Germinal center (tissue), 1 donor: ENCODE measurements at regions not wholly inside any gene's neighbourhood (a gene's known extent, or its start where the extent isn't known, plus 50 kb on each side); places are given as distances from the start of the nearest gene placed in this dataset.
"Not testable (repeated sequence)": the region's sequence is repeated elsewhere in the genome, so short reads cannot be mapped to it uniquely, and the experiment has no call there.

Source experiments
- DNase-seq: peaks from one replicate; pipeline ENCODE4 v3.0.0; 2012; ENCODE audit warnings: mixed read lengths, low spot score

DNA sequence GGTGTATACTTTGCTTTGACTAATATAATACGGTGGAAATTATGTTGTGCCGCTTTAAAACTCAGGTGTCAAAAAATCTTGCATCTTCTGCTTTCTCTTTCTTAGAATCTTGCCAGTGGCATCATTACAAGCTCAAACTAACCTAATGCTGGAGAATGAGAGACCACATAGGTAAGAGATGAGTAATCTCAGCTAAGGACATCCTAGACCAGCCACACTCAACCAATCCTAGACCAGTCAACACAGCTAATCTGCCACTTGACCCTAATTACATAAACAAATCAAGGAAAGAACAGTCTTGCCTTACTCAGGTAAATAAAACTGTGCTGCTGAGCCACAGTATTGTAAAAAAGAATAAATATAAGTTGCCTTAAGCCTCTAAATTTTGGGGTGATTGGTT is 1323.9 kb upstream of the SPRY2 start:
- DNase-seq: no peak

DNA sequence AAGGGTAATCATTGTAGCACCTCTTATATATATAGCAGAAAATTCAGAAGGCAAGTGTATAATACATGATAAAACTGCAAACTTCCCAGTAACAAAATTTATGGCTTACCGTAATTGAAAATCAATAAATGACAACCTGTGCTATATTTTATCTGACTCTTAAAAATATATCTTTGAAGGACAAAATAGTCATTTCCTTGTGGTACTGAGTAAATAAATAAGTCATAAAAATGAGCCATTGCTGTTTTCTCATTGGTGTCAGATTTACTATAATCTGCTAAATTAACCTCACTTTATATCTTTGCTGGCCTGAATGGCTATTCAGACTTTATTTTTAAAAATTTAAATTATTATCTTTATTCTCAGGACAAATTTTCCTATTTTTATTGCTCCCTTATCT is 1319.1 kb upstream of the SPRY2 start:
- DNase-seq: no peak

DNA sequence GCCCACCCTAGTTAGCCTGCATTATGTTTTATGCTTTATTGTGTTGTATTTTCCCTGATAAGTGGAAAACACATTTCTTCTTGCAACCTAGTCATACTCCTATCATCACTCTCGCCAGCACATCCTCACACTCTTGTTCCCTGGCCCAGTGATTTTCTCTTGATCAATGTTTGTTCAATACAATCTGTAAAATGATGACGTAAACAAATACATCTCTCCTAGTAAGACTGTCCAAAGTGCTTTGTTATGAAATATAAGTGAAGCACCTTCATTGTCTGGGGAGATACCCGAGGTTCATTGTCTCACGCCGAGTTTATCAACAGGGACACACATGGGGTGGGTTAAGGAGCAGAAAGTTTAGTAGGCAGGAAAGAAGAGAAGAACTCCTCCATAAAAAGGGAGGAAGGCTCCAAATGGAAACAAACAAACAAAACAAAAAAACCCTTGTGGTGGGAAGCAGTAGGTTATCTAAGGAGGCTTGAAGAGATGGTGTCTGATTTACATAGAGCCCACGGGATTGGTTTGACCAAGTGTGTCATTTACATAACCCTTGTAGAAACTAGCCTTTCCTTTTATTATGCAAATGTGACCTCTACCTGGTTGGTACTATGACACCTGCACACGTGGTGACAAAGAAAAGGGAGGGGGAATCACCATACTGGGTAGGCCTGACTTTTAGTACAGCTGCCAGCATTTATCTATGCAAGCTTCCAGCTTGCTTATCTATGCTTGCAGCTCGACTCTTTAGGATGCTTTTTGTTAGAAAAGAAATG is 1317.9 kb upstream of the SPRY2 start:
- DNase-seq: no peak

DNA sequence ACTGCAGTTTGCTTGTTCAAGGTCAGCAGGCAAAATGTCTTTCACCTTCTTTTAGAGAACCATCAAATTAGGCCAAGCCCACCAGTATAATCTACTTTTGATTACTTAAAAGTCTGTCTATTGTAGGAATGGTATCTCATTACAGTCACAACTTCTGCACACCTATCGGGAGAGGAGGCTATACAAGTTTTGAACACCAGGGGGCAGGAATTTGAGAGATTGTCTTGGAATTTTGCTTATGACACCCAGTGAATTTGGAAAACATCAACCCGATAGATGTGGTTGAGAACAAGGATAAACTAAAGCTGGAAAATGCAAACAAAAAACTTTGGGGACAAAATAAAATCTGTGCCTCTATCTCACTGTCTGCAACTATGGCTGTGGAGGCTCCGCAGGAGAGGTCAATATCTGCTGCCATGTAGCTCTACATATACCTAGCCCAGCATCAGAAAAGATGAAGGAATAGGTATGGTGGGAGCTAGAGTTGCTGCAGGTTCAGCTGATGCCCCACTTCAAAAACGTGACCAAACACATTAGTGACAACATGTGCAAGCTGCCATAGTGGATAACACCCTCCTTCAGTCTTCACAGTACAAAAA is 1299.2 kb upstream of the SPRY2 start:
- no peak for DNase-seq

DNA sequence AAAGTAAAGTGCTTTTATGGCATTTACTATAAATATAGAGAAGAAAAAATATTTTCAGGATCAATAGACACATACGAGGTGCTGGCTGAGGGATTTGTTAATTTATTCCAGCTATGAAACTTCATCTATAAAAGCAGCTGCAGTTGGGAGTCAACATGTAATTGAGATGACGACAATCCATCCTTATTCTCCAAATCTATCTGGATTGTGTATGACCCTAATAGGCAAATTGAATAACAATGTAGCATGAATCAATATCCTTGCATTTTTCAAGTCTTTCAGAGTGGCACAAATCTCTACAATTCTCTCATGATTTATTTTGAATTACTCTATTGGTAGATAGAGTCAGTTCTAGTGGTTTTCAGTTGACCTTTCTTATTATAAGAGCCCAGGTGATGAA is 1296.5 kb upstream of the SPRY2 start:
- no peak for DNase-seq

DNA sequence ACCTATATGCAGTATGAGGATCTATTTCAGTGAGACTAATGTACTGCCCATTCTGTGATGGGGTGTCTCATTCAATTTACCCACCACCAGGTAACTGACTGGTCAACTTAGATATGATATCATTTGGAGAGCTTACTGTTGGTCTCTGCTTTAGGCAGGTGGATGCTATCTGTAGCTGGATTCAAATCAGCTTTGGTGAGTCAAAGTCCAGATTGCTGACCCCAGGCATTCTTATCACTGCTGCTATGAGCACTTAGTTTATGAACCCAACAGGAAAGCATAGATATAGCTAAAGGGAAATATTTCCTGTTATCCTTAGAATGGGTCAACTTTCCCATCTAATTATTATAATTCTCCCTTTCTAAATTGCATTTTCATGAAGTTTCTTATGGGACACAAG is 1295.2 kb upstream of the SPRY2 start:
- no peak for DNase-seq

DNA sequence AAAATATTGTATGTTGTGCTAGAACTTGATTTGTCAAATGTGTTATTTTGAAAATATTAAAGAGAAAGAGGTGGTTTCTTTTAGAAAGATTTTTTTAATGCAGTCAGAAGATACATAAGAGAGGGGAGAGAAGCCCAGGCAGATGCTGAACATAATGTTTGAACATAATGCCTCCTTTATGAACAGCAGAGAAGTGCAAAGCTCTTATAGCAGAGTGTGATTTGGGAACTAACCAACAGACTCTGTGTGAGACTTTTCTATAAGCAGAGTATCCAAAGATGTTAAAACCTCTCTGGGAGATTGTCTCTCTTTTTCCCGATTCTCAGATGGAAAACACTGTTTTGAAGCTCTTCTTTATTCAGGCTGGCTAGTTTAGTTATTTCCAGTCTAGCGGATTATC is 1274.1 kb upstream of the SPRY2 start:
- DNase-seq: no peak

DNA sequence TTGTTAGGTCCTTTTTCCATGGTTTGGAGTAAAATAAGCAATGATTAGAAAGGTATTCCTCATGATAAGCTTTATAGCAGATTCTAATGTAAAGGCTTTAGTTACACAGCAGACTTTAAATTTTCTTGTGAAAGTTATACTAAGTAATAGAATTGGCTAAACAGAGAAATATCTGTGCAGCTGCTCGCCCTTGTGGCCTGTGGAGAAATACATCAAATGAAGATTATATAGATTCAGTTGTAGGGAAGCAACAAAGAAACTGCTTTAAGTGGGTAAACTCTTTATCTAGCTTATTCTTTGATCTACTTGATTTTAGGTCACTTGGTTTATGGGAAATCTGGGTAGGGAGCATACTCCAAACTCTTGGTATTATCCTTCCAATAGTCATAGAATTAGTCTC is 1269.7 kb upstream of the SPRY2 start:
- no peak for DNase-seq

DNA sequence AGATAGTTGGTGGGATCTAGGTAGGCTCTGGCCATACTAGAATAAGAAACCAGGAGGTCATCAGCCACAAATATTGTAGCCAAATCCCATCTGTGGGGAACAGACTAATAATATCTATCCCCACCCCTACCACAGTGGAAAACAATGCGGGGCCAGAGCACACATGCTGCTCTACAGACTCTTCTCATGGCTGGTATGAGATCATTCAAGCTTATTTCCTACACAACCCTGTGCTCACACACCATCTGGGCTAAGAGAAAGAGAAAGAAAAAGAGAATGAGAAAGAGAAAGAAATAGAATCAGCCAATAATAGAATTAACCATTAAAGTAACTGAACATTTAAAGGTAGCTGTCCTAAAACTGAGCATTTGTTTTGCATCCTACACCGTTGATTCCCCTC is 1268.4 kb upstream of the SPRY2 start:
- DNase-seq: no peak

DNA sequence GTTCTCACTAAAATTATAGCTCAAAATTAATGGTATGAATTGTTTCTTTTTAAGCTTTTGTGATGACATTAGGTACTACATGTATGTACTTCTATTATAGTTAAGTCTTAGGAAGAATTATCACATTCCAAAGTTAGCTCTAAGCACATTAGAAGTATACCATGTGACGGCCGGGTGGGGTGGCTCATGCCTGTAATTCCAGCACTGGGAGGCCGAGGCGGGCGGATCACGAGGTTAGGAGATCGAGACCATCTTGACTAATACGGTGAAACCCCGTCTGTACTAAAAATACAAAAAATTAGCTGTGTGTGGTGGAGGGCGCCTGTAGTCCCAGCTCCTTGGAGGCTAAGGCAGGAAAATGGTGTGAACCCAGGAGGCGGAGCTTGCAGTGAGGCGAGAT is 1265.1 kb upstream of the SPRY2 start:
- DNase-seq: no peak

DNA sequence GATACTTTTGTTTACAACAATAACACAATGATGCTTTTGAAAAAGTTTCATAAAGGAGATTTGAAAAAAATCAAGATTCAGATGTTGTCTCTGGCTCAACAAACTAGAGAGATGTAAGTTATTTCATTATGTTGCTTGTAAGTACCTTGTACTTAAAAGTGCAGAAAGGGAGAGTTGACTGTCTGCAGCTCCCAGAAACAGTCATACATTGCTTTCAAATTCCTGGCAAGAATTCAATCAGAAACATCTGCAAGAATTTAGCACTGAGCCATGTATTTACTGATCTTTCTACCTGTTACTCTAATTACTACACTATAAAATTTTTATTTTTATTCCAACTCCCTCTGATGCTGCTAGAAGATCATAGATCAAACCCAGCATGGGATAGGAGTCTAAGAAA is 1261.3 kb upstream of the SPRY2 start:
- no peak for DNase-seq

DNA sequence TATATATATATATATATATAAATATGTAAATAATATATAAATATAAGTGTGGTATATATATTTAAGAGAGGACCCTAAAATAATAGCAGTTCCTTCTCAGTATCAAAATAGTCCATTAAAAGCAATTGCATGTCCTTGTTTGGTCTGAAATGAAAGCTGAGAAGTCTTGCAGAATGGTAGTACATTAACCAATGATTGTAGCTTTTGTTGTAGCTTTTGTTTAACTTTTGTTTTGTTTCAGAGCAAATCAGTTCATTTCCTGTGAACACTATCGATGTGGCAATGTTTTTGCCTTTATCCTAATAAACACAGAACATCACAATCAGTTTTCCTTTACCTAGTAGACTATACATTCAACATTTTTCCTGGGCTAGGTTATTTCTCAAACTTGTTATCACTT is 1256.2 kb upstream of the SPRY2 start:
- no peak for DNase-seq

DNA sequence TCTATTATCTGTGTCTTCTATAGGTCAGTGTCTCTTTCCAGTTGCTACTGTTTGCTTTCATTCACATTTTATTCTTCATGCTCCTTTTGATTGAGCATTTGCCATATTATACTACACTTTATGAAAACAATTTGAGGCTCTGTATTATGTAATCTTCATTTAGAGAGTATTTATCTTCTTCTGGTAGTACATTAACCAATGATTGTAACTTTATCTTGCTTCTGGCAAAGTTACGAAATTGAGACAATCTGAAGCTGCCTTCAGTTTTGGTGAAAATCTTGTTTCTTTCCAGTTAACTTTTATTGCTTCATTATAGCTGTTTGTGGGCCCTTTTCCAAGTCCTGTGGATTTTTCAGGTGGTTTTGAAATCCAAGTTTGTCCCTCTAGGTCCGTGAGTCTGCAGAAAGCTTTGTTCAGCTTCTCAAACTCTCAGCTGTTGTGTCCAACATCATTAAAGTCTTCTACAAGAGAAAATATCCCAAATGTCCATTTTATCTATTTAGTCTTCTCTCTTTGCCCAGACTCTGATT is 1255.4 kb upstream of the SPRY2 start:
- no peak for DNase-seq

DNA sequence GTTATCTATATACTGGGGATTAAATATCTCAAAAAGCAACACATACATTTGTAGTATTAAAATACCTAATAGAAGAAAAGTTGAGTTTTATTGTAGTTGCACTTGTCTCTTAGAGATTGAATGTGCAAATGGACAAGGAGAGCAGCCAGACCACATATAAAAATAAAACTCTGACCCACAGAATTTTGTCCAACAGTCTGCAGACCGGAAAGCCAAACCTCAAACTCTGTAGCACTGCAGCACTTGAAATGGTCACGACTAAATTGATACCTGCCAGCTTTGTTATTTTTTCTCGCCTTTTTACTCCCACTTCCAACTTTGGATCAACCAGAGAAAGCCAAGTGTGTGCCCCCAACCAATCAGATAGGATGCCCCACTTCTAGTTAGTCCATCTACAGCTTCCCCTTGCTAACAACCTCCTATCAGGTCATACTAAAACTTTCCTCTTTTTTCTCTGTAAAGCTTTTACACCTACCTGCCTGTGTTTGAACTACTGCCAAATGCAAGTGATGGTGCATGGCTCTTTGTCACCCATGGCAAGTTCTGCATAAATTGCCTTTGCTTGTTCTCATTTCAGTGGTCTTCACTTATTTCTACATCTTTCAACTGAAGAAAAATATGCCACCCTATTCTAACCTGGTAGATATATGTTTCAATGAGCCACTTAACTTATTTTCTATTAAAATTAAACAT is 1250.7 kb upstream of the SPRY2 start:
- DNase-seq: no peak

DNA sequence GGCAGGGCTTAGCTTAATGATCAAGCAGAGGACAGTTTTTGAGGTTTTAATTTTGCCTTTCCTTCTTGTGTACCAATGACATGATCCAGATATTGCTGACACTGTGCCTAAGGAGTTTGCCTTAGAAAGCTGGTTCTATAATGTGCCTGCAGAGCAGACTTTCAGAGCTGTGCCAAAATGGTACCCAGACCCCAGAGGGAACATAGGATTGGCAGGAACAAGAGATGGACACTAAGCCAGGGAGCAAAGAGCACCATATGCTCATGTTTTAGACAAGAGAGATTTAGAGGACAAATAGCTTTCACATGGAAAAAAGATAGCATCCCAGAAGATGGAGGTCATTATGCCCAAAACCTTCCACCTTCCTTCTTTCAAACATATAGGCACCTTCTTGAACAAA is 1241.5 kb upstream of the SPRY2 start:
- no peak for DNase-seq

DNA sequence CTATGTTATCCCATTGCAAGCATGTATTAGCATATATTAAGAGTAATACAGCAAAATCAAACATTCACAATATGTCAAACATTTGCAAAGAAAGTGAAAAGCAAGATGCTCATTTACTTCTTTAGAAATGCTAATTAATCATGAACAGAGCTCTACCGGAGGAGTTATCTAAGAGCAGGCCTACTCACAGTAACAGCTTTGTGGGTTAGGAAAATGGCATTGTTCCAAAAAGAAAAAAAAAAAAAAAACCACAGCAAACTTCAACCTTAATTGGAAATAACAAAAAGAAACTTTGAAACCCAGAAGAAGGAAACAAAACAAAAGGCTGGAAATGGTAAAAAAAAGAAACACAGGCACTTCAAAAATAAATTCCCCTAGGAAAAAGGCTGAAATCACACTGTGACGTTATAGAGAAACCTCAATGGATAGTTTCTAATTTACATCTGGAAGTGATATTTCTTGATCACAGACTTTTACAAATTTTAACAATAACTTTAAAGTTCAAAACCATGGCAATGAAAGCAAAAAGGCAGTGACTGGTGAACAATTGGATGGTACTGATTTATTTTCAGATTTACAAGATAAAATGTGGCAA is 1236.8 kb upstream of the SPRY2 start:
- DNase-seq: no peak

DNA sequence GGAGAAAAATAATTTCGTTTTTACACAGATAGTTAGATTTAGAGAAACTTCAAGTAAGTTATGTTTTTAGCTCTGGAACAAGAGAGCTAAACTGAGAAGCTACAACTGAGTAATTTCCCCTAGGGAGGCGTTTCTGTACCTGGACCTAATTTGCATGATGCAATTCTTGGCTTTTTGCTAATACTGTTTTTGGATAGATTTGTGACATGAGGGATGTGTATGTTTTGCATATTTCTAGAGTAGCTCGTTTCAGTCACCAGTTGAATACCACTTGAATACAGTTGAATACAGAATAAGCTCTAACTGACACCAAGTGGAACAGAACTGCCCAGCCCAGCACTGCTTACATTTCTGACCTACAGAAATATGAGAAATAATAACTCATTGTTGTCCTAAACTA is 1227.9 kb upstream of the SPRY2 start:
- no peak for DNase-seq

DNA sequence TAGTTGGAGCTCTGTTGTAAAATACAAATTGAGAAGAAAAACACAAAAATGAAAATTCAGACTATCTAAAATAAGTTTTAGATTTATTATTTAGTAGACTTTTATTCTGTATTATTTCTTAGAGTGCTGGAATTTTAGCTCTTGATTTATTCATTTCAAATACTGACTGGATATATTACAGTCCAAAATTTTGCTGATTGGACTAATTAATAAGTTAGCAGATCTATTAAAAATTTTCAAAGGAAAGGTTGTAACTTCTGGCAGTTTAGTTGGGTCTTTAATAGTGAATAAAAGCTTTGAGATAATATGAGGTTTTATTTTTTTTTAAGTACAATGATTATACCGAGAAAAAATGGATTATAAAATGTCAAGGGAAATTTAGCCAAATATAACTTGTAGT is 1224.9 kb upstream of the SPRY2 start:
- DNase-seq: no peak

DNA sequence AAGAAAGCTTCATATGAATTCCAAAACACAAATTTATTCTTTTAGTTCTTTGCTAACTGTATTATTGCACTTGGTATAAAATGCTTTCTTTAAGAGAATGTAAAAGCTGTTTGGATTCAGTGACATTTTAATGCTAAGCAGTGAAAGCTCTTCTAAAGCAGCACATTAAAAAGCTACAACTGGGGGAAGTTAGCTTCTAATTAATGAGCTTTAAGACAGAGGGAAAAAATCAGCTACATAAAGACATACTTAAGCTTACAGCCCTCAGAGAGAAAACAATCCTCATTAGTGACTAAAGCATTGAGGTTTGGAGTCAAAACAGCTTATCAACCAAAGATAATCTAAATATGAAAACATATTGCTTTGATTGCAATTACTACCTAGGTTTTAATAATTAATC is 1222.2 kb upstream of the SPRY2 start:
- no peak for DNase-seq

DNA sequence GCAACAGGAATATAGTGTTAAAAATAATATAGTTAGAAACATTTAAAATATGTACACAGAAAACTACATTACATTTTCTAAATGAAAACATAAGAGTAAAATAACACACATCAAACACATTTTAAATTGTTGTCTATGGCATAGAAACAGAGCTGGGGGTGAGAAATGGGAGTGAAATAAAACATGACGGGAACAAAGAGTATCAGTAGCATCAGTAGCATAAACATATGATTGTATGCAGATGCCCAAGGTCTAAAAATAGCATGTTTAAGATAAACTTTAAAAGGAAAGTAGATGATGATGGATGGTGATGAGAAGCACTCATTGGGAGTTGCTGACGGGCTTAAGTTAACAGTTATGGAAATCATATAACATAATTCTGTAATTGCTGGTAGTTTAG is 1221.7 kb upstream of the SPRY2 start:
- DNase-seq: no peak

DNA sequence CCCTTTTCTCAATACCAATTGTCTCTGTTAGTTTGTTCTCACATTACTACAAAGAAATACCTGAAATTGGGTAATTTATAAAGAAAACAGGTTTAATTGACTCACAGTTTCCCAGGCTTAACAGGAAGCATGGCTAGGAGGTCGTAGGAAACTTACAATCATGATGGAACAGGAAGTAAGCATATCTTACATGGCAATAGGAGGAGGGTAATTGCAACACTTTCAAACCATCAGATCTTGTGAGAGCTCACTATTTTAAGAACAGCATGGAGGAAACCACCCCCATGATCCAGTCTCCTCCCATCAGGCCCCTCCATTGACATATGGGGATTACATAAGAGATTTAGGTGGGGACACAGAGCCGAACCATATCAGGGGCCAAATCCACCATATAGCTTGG is 1210.1 kb upstream of the SPRY2 start:
- no peak for DNase-seq

DNA sequence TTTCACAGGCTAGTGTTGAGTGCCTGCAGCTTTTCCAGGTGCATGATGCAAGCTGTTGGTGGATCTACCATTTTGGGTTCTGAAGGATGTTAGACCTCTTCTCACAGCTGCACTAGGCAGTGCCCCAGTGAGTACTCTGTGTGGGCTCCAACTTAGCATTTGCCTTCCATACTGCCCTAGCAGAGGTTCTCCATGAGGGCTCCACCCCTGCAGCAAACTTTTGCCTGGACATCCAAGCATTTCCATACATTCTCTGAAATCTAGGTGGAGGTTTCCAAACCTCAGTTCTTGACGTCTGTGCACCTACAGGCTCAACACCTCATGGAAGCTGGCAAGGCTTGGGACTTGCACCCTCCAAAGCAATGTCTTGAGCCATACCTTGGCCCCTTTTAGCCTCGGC is 1205.4 kb upstream of the SPRY2 start:
- DNase-seq: not testable (repeated sequence)

DNA sequence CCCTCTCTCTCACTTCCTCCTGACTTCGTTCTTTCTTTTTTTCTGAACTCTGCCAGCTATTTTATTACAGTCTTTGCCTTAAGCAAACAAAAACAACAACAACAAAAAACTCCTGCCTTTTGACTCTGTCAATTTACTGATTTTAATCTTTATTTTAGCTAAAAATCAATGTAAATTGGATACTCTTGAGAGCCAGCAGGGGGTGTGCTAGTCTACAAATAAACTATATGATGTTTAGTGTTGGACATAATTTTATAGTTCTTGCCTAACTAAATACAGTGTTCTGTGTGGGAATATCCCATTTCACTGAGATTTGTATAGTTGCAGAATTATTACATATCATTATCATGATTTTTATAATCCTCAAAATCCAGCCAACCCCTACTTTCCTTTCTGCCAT is 1199.9 kb upstream of the SPRY2 start:
- no peak for DNase-seq
